Prostate gland (tissue), 2 donors: ENCODE measurements at regions not wholly inside any gene's neighbourhood (a gene's known extent, or its start where the extent isn't known, plus 50 kb on each side); places are given as distances from the start of the nearest gene placed in this dataset.

Source experiments
- DNase-seq: peaks from one replicate; pipeline ENCODE4 v3.0.0-alpha.2; 2019; ENCODE audit warnings: low spot score
- H3K27ac ChIP-seq, 2 donors: fragments of 200-600 bp; sonication (generic); 2 replicates each; pipeline ENCODE4 v1.5.1; 2017 to 2019
- H3K27me3 ChIP-seq: fragments of 200-600 bp; sonication (generic); replicated peaks from 2 replicates; pipeline ENCODE4 v1.5.1; 2019; ENCODE audit not compliant: insufficient read depth
- H3K36me3 ChIP-seq, 2 donors: fragments of 200-600 bp; sonication (generic); 1 replicate in 1 of 2; 2 replicates in 1 of 2; pipeline versions ENCODE4 v1.5.1 to v1.8.1; 2017 to 2019
- H3K4me1 ChIP-seq: fragments of 200-600 bp; sonication (generic); replicated peaks from 2 replicates; pipeline ENCODE4 v1.5.1; 2019
- H3K4me3 ChIP-seq, 2 donors: fragments of 200-600 bp; sonication (generic); 2 replicates each; pipeline ENCODE4 v1.5.1; 2017 to 2019
- H3K9me3 ChIP-seq: fragments of 200-600 bp; sonication (generic); 2 replicates; pipeline ENCODE4 v1.5.1; 2017
- POLR2A ChIP-seq: fragments of 450-650 bp; IDR thresholded peaks from one replicate; pipeline ENCODE4 v1.6.1; 2016; ENCODE audit warnings: antibody characterized with exemption, mild to moderate bottlenecking
- POLR2AphosphoS5 ChIP-seq: sonication (generic); formaldehyde crosslinking; IDR thresholded peaks from one replicate; pipeline ENCODE4 v1.6.1; 2017; ENCODE audit warnings: antibody characterized with exemption
- WGBS: methylation state at CpG from one replicate; pipeline ENCODE4 v1.1.5; 2018; 5-methylcytosine and 5-hydroxymethylcytosine counted together
- intact Hi-C: fragments of 100-400 bp; cut with DNase I; formaldehyde crosslinking; loops from one replicate; pipeline ENCODE4 v1.14.2; 2022
- TF ChIP-seq, protein P1 (sequence below), 4 experiments: fragments of 200-600 bp in 2 of 4; fragments of 450-650 bp in 2 of 4; sonication (generic) in 2 of 4; IDR thresholded peaks; 1 replicate in 3 of 4; 2 replicates in 1 of 4; pipeline ENCODE4 v1.5.1; 2016 to 2019; ENCODE audit warnings: antibody characterized with exemption in 4 of 4, mild to moderate bottlenecking in 2 of 4, moderate library complexity in 2 of 4

- Histone ChIP-seq H3K36me3 (no peaks in the 10 kb centered on the region), H3K27ac (no peak overlapping the region), H3K4me3 (no peak overlapping the region), H3K4me1 (no peaks in the 10 kb centered on the region), H3K9me3 (no peaks in the 10 kb centered on the region), H3K27me3 (peaks cover 3% of the 10 kb centered on the region)
- TF ChIP-seq POLR2AphosphoS5 (no peak), POLR2A (no peak)
- TF ChIP-seq, protein P1, sequence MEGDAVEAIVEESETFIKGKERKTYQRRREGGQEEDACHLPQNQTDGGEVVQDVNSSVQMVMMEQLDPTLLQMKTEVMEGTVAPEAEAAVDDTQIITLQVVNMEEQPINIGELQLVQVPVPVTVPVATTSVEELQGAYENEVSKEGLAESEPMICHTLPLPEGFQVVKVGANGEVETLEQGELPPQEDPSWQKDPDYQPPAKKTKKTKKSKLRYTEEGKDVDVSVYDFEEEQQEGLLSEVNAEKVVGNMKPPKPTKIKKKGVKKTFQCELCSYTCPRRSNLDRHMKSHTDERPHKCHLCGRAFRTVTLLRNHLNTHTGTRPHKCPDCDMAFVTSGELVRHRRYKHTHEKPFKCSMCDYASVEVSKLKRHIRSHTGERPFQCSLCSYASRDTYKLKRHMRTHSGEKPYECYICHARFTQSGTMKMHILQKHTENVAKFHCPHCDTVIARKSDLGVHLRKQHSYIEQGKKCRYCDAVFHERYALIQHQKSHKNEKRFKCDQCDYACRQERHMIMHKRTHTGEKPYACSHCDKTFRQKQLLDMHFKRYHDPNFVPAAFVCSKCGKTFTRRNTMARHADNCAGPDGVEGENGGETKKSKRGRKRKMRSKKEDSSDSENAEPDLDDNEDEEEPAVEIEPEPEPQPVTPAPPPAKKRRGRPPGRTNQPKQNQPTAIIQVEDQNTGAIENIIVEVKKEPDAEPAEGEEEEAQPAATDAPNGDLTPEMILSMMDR (IDR thresholded peaks at IDR 0.05) = no peak
- WGBS = 82% methylated on average over 4 of the region's 4 CpGs
- DNase-seq = no peak
- intact Hi-C loops = no loop called here
These were observed 330.5 kb downstream of the ETAA1 start for GRCh38 chr2:67727623-67728022.

DNA sequence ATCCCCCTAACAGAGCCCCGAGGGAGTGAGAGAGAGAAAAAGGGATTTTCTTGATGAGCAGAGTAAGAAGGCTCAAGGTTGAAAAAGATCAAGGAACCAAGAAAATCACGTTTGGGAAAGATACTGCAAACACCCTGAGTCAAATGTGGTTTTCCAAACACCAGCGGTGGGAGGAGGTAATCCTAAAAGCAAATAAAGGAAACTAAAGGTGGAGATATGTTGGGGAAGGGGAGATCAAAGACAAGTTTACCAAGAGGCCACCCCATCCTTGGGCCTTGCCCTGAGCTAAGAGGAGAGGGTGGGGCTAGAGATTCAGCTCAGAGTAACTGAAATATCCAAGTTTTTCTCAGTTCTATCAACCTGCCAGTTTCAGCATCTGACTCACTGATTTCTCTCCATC, 332.3 kb downstream of the ETAA1 start:
- no peak for DNase-seq
- 58% methylated on average over 3 of the region's 3 CpGs for WGBS

GRCh38 chr2:67733517-67733916, 329.3 kb downstream of the C1D start:
- no peak for DNase-seq
- Histone ChIP-seq H3K27me3 (no peaks in the 10 kb centered on the region), H3K9me3 (no peaks in the 10 kb centered on the region), H3K4me3 (no peak overlapping the region), H3K4me1 (no peaks in the 10 kb centered on the region), H3K27ac (no peak overlapping the region), H3K36me3 (no peaks in the 10 kb centered on the region)
- TF ChIP-seq POLR2A = no peak
- TF ChIP-seq, protein P1 (IDR thresholded peaks at IDR 0.05) = peak in 2 of 4 experiments; percentile 27 to 29
- 71% methylated on average over 3 of the region's 3 CpGs for WGBS
- intact Hi-C loops = no loop called here

More for the DNA sequence above, 332.3 kb downstream of the ETAA1 start:
- Histone ChIP-seq H3K4me3 (no peak overlapping the region), H3K9me3 (no peaks in the 10 kb centered on the region), H3K27me3 (peaks cover 3% of the 10 kb centered on the region), H3K4me1 (no peaks in the 10 kb centered on the region), H3K27ac (no peak overlapping the region), H3K36me3 (no peaks in the 10 kb centered on the region)
- intact Hi-C loops = no loop called here
- TF ChIP-seq, protein P1 (IDR thresholded peaks at IDR 0.05) = no peak
- no peak for TF ChIP-seq POLR2AphosphoS5
- TF ChIP-seq POLR2A = no peak

- intact Hi-C loops = no loop called here
- Histone ChIP-seq H3K36me3 (no peaks in the 10 kb centered on the region), H3K27ac (no peak overlapping the region), H3K27me3 (no peaks in the 10 kb centered on the region), H3K4me3 (no peak overlapping the region), H3K4me1 (no peaks in the 10 kb centered on the region), H3K9me3 (no peaks in the 10 kb centered on the region)
- DNase-seq = no peak
- TF ChIP-seq POLR2A (no peak), POLR2AphosphoS5 (no peak)
- TF ChIP-seq, protein P1 (IDR thresholded peaks at IDR 0.05) = no peak
- 63% methylated on average over 2 of the region's 2 CpGs for WGBS
These were observed 310.6 kb downstream of the C1D start for GRCh38 chr2:67752199-67752598.

DNA sequence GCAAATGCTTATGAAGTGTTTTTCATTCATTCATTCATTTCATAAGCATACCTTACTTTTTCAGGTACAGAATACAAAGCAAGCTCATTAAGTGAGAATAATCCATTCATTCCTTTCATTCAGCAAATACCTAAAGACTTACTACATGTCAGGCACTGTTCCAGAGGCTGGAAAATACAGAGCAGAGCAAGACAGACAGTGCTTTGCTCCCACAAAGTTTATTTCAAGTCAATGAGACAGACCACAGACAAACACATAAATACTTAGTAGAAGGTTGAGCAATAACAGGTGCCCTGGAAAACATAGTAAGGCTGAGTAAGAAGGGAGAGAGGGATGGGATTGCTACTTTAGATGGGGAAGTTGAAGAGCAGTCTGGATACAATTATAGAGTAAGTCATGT, 309.8 kb downstream of the C1D start:
- Histone ChIP-seq H3K36me3 (no peaks in the 10 kb centered on the region), H3K4me1 (no peaks in the 10 kb centered on the region), H3K4me3 (no peak overlapping the region), H3K27me3 (no peaks in the 10 kb centered on the region), H3K9me3 (no peaks in the 10 kb centered on the region), H3K27ac (no peak overlapping the region)
- intact Hi-C loops = no loop called here
- no peak for DNase-seq
- no peak for TF ChIP-seq POLR2A
- TF ChIP-seq, protein P1 (IDR thresholded peaks at IDR 0.05) = no peak
- no peak for TF ChIP-seq POLR2AphosphoS5
